RWPE2 (cell line): ENCODE measurements at regions not wholly inside any gene's neighbourhood (a gene's known extent, or its start where the extent isn't known, plus 50 kb on each side); places are given as distances from the start of the nearest gene placed in this dataset.

Source experiments
- ATAC-seq: fragments of 200-7000 bp; cut with Tn5 transposase; 3 replicates; pipeline ENCODE4 v1.9.1; 2021; ENCODE audit warnings: low read depth
- DNase-seq: peaks from one replicate; pipeline ENCODE4 v3.0.0-alpha.2; 2020; ENCODE audit warnings: low spot score
- H3K27ac ChIP-seq: fragments of 450-650 bp; 2 replicates; pipeline ENCODE4 v1.5.1; 2017; ENCODE audit warnings: mild to moderate bottlenecking; ENCODE audit not compliant: poor library complexity, severe bottlenecking
- H3K27me3 ChIP-seq: fragments of 250-450 bp; sonication (Bioruptor Pico); 2 replicates; pipeline ENCODE4 v1.5.1; 2021; ENCODE audit warnings: mild to moderate bottlenecking, moderate library complexity; ENCODE audit not compliant: insufficient read depth, poor library complexity, severe bottlenecking
- H3K36me3 ChIP-seq: fragments of 250-450 bp; sonication (Bioruptor Pico); 2 replicates; pipeline ENCODE4 v1.5.1; 2020; ENCODE audit warnings: low read depth, mild to moderate bottlenecking, moderate library complexity
- H3K4me1 ChIP-seq: fragments of 250-450 bp; sonication (Bioruptor Pico); 2 replicates; pipeline ENCODE4 v1.5.1; 2021; ENCODE audit warnings: mild to moderate bottlenecking, moderate library complexity; ENCODE audit not compliant: insufficient read depth, poor library complexity, severe bottlenecking
- H3K4me3 ChIP-seq: fragments of 250-450 bp; sonication (Bioruptor Pico); 2 replicates; pipeline ENCODE4 v1.5.1; 2021; ENCODE audit warnings: mild to moderate bottlenecking, moderate library complexity; ENCODE audit not compliant: severe bottlenecking
- H3K9me3 ChIP-seq: fragments of 250-450 bp; sonication (Bioruptor Pico); 2 replicates; pipeline ENCODE4 v1.5.1; 2021; ENCODE audit warnings: mild to moderate bottlenecking, moderate library complexity; ENCODE audit not compliant: severe bottlenecking
- CTCF ChIP-seq: fragments of 450-650 bp; IDR thresholded peaks from one replicate; pipeline ENCODE4 v1.5.1; 2017; ENCODE audit warnings: mild to moderate bottlenecking, moderate library complexity; ENCODE audit not compliant: poor library complexity, severe bottlenecking

- Histone ChIP-seq H3K9me3 (no peaks in the 10 kb centered on the region), H3K4me3 (no peak overlapping the region), H3K4me1 (no peaks in the 10 kb centered on the region), H3K36me3 (no peaks in the 10 kb centered on the region), H3K27ac (no peak overlapping the region), H3K27me3 (no peaks in the 10 kb centered on the region)
- DNase-seq (no peak), ATAC-seq (no peak)
- TF ChIP-seq CTCF: no peak
Observed at GRCh38 chr18:73973972-73974371, 173.7 kb downstream of the FBXO15 start.

DNA sequence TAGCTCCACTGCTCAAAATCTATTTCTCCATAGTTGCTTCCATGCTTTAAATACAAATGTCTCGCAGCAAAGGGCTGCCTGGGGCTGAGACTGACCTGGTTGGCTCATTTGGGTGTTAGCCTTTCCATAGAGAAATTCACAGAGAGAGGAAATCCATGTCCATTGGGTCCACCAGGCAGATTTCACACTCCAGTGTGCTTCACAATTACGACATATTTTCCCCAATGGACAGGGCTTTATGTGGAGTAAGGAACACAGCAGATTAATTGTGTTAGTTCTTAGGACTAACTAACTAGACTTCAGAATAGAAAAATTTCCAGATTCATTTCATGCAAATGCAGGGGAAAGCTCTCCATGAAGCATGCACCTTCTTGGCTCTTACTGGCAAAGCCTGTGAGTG, 180.7 kb downstream of the FBXO15 start:
- TF ChIP-seq CTCF: no peak
- H3K9me3 ChIP-seq: no peaks in the 10 kb centered on the region
- H3K36me3 ChIP-seq: no peaks in the 10 kb centered on the region
- no peak for ATAC-seq
- no peaks in the 10 kb centered on the region for H3K4me1 ChIP-seq
- no peak overlapping the region for H3K27ac ChIP-seq
- H3K4me3 ChIP-seq: no peak overlapping the region
- DNase-seq: no peak
- no peaks in the 10 kb centered on the region for H3K27me3 ChIP-seq

GRCh38 chr18:73962256-73962655, 185.4 kb downstream of the FBXO15 start:
- H3K4me3 ChIP-seq: no peak overlapping the region
- H3K9me3 ChIP-seq: no peaks in the 10 kb centered on the region
- no peaks in the 10 kb centered on the region for H3K36me3 ChIP-seq
- no peak for DNase-seq
- H3K4me1 ChIP-seq: no peaks in the 10 kb centered on the region
- no peak overlapping the region for H3K27ac ChIP-seq
- TF ChIP-seq CTCF: no peak
- H3K27me3 ChIP-seq: no peaks in the 10 kb centered on the region
- no peak for ATAC-seq

DNA sequence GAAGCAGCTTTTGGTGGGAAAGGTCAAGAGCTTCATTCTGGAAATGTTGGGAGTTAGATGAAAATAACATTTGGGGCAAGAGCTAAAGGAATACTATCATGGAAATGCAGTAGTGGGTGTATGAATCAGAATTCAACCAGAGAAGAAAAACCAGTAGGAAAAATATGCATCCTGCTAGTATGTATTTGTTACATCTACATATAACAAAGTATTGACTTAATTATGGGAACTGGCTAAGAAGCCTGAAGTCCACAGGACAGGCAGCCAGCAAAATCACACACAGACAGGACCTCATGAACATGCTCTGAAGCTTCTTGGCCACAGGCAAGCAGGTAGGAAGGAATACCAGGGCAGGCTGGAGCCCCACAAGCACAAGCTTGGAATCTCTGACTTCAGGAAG, 185.8 kb downstream of the FBXO15 start:
- Histone ChIP-seq H3K4me3 (no peak overlapping the region), H3K27ac (no peak overlapping the region), H3K36me3 (no peaks in the 10 kb centered on the region), H3K9me3 (no peaks in the 10 kb centered on the region), H3K27me3 (no peaks in the 10 kb centered on the region), H3K4me1 (no peaks in the 10 kb centered on the region)
- no peak for DNase-seq
- no peak for TF ChIP-seq CTCF
- ATAC-seq: no peak

- no peaks in the 10 kb centered on the region for H3K4me1 ChIP-seq
- no peak overlapping the region for H3K4me3 ChIP-seq
- H3K9me3 ChIP-seq: no peaks in the 10 kb centered on the region
- H3K36me3 ChIP-seq: no peaks in the 10 kb centered on the region
- no peak for ATAC-seq
- no peak for DNase-seq
- no peaks in the 10 kb centered on the region for H3K27me3 ChIP-seq
- no peak for TF ChIP-seq CTCF
- H3K27ac ChIP-seq: no peak overlapping the region
Observed at GRCh38 chr18:73959352-73959751, 188.3 kb downstream of the FBXO15 start.
